ENCODE measurements at regions not wholly inside any gene's neighbourhood (a gene's known extent, or its start where the extent isn't known, plus 50 kb on each side); places are given as distances from the start of the nearest gene placed in this dataset.
"Not testable (repeated sequence)": the region's sequence is repeated elsewhere in the genome, so short reads cannot be mapped to it uniquely, and the experiment has no call there.

- no peak for DNase-seq (ENCODE audit: low read depth)
- H3K4me3 ChIP-seq (ENCODE audit: low read length), result no peak overlapping the region
- TF ChIP-seq CTCF (conservative IDR thresholded peaks at IDR 0.05; ENCODE audit: low read length), result no peak
Measured at GRCh38 chr1:197995408-197996258, 78.5 kb downstream of the LHX9 start.

GRCh38 chr1:197996259-197996512 is 79.0 kb downstream of the LHX9 start:
- not testable (repeated sequence) for H3K4me3 ChIP-seq (ENCODE audit: low read length); DNase-seq (ENCODE audit: low read depth)

GRCh38 chr1:197998110-197998509 is 80.9 kb downstream of the LHX9 start:
- H3K4me3 ChIP-seq (ENCODE audit: low read length), result no peak overlapping the region
- DNase-seq (ENCODE audit: low read depth), result no peak
- TF ChIP-seq CTCF (conservative IDR thresholded peaks at IDR 0.05; ENCODE audit: low read length), result no peak

GRCh38 chr1:198001776-198002408 is 84.7 kb downstream of the LHX9 start:
- no peak overlapping the region for H3K4me3 ChIP-seq (ENCODE audit: low read length)
- TF ChIP-seq CTCF (conservative IDR thresholded peaks at IDR 0.05; ENCODE audit: low read length), result no peak
- peak; percentile 63 for DNase-seq (ENCODE audit: low read depth)

- no peak overlapping the region for H3K4me3 ChIP-seq (ENCODE audit: low read length)
- TF ChIP-seq CTCF (conservative IDR thresholded peaks at IDR 0.05; ENCODE audit: low read length), result no peak
- no peak for DNase-seq (ENCODE audit: low read depth)
Measured at GRCh38 chr1:198003468-198003867, 86.3 kb downstream of the LHX9 start.

GRCh38 chr1:198007011-198007410 is 89.8 kb downstream of the LHX9 start:
- H3K4me3 ChIP-seq (ENCODE audit: low read length), result no peak overlapping the region
- TF ChIP-seq CTCF (conservative IDR thresholded peaks at IDR 0.05; ENCODE audit: low read length), result no peak
- DNase-seq (ENCODE audit: low read depth), result no peak

- no peak for TF ChIP-seq CTCF (conservative IDR thresholded peaks at IDR 0.05; ENCODE audit: low read length)
- H3K4me3 ChIP-seq (ENCODE audit: low read length), result no peak overlapping the region
- DNase-seq (ENCODE audit: low read depth), result no peak
Measured at GRCh38 chr1:198007687-198008607, 90.8 kb downstream of the LHX9 start.
